ENCODE measurements at regions not wholly inside any gene's neighbourhood (a gene's known extent, or its start where the extent isn't known, plus 50 kb on each side); places are given as distances from the start of the nearest gene placed in this dataset.

DNA sequence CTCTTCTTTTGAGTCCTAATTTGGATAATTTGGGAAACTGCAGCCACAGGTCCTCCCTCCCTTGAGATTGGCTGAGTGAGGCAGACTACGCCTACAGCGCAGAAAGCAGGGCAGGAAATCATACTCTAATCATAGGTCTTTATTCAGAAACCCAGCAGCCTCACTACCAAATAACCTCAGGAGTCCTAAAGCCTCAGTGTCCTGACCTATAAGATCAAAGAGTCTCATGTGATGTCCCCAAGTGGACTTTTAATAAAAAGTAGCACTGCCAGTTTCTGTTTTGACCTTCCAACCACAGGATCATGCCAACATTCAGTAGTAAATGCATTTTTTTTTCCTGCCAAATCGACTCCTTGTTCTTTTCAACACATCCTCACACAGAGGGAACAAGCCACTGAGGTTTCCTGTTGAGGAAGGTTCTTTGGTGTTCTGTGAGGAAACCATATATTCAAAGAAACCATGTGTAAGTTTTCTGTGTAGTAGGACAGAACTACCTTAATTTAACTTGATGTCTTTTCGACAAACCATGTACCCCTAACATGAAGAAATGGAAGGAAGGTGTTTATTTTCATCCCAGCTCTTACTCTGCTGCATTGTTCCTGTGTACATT lies 72.2 kb downstream of the VCPKMT start:
- TF ChIP-seq POLR2AphosphoS5 (IDR thresholded peaks at IDR 0.05; ENCODE audit: borderline replicate concordance, low read depth, low read length) (no peak), EZH2 (IDR thresholded peaks at IDR 0.05) (no peak), FOXP2 (optimal IDR thresholded peaks at IDR 0.05; ENCODE audit: control extremely low read depth, extremely low read length, insufficient read depth) (no peak)

Measured in SK-N-MC (cell line).